ENCODE measurements at regions not wholly inside any gene's neighbourhood (a gene's known extent, or its start where the extent isn't known, plus 50 kb on each side); places are given as distances from the start of the nearest gene placed in this dataset.

- DNase-seq, result peak; percentile 18
Measured at GRCh38 chr16:85396879-85397871, 215.9 kb upstream of the GSE1 start.

GRCh38 chr16:85398050-85398451, 215.1 kb upstream of the GSE1 start:
- peak; percentile 24 for DNase-seq

GRCh38 chr16:85398688-85399582, 214.2 kb upstream of the GSE1 start:
- no peak for DNase-seq

- peak; percentile 25 for DNase-seq
Measured at GRCh38 chr16:85399583-85400284, 213.4 kb upstream of the GSE1 start.

GRCh38 chr16:85400305-85401205, 212.6 kb upstream of the GSE1 start:
- peak; percentile 32 for DNase-seq

- DNase-seq, result no peak
Measured at GRCh38 chr16:85401370-85401916, 211.7 kb upstream of the GSE1 start.

- DNase-seq, result no peak
Measured at GRCh38 chr16:85401917-85402766, 211.0 kb upstream of the GSE1 start.

GRCh38 chr16:85402910-85403692, 210.0 kb upstream of the GSE1 start:
- peak; percentile 62 for DNase-seq

GRCh38 chr16:85403693-85404092, 209.4 kb upstream of the GSE1 start:
- no peak for DNase-seq

- peak; percentile 21 for DNase-seq
Measured at GRCh38 chr16:85412911-85413520, 200.1 kb upstream of the GSE1 start.

- no peak for DNase-seq
Measured at GRCh38 chr16:85413691-85414663, 199.1 kb upstream of the GSE1 start.

- DNase-seq, result no peak
Measured at GRCh38 chr16:85415196-85416090, 197.7 kb upstream of the GSE1 start.

- DNase-seq, result no peak
Measured at GRCh38 chr16:85416228-85417109, 196.7 kb upstream of the GSE1 start.

- DNase-seq, result no peak
Measured at GRCh38 chr16:85417156-85417860, 195.8 kb upstream of the GSE1 start.

GRCh38 chr16:85418978-85419491, 194.1 kb upstream of the GSE1 start:
- DNase-seq, result no peak

Measured in left hindlimb (tissue), 1 donor.